Stimulated activated CD8-positive, alpha-beta memory T cell treated with anti-CD3 and anti-CD28 coated beads, Interleukin-15, amount 100 ng/mL, for 48 hours (primary cell): ENCODE measurements at regions not wholly inside any gene's neighbourhood (a gene's known extent, or its start where the extent isn't known, plus 50 kb on each side); places are given as distances from the start of the nearest gene placed in this dataset.

Experiments used
- DNase-seq, 2 donors: peaks; one replicate each; pipeline ENCODE4 v3.0.0-alpha.2; 2020; ENCODE audit warnings: low read depth in 2 of 2

DNA sequence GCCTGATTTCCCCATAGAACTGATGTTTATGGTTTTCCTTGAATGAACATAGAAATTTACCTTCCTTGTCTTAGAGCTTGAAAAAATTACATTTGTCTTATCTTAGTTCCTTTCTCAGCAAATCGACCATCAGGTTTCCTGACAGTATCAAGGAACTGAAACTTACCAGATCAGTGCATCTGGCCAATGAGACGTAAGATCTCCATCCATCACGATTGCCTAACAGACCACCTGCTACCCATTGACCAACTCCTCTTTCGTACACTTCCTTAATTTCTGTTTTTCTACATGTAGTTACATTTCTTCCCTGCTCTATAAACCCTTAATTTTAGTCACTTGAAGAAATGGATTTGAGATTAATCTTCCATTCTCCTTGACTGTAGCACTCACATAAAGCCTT lies 57.4 kb upstream of the TMPRSS15 start:
- no peak for DNase-seq

DNA sequence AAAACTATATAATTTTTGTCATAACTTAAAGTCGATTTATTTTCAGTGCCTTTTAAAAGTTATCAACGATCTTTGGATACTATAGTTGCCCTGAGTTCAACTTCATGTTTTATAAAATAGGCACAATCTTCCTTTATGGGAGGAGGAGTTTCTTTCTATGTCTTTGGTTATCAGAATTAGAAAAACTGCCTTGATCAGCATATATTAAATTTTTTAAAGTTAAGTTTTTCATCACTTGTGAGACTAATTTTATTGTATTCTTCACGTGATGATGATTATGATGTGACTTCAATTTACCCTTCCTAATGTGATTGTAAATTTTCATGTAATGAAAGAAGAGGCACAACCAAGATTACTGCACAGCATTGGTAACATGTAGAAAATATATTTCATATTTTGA lies 58.2 kb upstream of the TMPRSS15 start:
- DNase-seq, result no peak

GRCh38 chr21:18467715-18468114 lies 64.1 kb upstream of the TMPRSS15 start:
- DNase-seq, result no peak

- DNase-seq, result no peak
These were observed 65.2 kb upstream of the TMPRSS15 start for GRCh38 chr21:18468790-18469189.

DNA sequence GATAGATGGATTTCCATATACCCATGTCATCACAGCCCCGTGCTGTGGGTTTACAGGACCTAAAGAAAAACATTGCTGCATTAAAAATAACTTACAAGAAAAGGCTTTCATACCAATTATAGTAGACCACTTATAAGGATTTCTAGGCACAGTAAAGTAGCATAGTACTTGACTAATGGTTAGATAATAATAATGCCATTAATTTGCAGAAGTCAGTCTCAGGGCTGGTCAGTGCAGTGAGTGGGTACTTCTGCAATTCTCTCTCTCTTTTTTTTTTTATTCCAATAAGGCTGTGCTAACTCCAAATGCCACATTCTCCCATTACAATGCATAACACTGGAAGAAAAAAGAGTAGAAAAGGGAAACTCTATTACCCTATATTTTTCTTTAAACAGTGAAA lies 73.1 kb upstream of the TMPRSS15 start:
- no peak for DNase-seq

DNA sequence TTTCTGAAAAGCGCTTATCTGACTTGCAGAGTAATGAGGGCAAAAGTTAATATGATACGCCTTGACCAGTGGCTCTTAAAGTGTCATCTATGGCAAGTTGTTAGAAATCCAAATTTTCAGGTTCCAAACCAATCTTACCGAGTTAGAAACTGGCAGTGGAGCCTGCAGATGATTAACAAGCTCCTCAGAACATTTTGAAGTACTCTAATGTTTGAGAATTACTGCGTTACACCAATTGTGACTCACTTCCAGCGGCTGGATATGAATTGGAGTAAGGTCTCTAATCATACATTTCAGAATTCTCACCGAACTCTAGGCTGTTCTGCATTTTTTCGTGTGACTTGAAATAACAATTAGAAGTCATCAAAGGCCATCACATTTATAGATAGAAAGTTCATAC lies 73.5 kb upstream of the TMPRSS15 start:
- DNase-seq, result no peak

DNA sequence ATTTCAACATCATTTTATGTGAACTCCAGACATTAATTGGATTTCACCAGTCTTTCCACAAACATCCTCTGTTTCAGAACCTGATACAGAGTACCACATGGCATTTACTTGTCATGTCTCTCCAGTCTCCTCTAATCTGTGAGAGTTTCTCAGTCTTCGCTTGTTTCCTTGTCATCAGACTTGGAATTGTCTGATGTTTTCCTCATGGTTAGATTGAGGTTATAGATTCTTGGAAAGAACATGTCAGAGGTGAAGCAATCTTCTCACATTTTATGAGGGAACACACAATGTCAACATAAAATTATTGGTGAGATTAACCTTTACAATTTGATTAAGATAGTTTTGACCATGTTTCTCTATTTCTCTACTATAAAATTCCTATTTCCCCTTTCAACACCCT lies 74.9 kb upstream of the TMPRSS15 start:
- DNase-seq, result no peak

GRCh38 chr21:18488252-18488651 lies 84.7 kb upstream of the TMPRSS15 start:
- DNase-seq, result no peak

GRCh38 chr21:18493422-18493821 lies 89.8 kb upstream of the TMPRSS15 start:
- no peak for DNase-seq

DNA sequence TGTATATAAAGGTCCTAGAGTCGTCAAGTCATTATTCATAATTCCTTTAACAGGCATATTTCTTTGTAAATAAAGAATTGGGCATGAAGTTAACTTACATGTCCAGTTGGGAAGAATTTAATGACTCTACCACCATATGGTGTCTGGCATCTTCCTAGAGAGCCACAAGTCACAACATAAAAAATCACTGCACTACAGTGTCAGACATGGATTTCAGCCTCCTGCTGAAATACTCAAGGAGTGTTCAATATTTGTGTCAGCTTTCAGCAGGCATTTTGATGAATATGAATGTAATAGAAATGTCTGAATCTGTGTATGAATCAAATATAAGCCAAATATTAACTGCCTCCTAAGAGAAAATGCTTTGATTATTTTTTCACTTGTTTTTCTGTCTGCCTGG lies 91.9 kb upstream of the TMPRSS15 start:
- DNase-seq, result no peak

- no peak for DNase-seq
These were observed 94.8 kb upstream of the TMPRSS15 start for GRCh38 chr21:18498431-18498830.

DNA sequence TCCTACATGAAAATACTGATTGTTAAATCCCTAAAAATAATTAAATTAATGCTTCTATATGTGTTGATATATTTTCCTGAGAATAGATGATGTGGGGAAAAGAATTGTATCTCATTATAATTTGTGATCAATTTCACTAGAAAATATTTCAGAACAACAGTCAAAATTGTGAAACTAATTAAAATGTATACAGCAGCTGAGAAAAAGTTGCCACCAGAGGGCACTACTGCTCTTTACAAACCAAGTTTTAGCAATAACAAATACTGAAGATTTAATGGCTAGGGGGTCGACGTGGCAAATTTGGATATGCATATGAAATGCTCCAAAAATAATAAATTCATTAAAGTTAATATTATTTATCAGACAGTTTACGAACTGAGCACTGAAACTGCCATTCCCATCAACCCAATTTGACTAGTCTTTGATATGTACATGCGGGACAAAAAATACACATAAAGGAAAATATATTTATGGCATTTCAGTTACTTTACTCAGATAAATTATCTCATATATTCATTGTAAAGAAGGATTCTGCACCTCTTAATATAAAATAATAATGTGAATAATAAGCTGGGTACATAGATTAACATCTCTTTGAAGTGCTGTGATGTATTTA lies 96.3 kb upstream of the TMPRSS15 start:
- DNase-seq, result peak in 1 of 2 donors; percentile 0

GRCh38 chr21:18518054-18518481 lies 114.5 kb upstream of the TMPRSS15 start:
- no peak for DNase-seq

DNA sequence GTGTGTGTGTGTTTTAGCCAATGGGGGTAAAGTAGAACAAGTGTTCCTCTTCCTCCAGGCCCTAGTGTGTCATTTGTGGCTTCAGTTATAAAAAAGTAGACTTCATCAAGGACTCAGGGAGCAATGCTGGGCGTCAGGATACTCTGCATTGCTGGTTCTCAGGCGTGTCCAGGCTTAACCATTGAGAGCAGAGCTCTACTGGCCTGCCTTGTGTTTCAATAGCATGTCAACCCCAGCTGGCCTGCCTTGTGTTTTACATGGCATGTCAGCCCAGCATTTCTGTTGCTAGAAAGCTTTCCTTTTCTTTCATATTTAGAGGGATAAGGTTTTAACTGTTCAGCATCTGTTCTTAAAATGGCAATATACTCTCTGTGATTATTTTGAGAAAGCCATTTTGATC lies 117.6 kb upstream of the TMPRSS15 start:
- no peak for DNase-seq

DNA sequence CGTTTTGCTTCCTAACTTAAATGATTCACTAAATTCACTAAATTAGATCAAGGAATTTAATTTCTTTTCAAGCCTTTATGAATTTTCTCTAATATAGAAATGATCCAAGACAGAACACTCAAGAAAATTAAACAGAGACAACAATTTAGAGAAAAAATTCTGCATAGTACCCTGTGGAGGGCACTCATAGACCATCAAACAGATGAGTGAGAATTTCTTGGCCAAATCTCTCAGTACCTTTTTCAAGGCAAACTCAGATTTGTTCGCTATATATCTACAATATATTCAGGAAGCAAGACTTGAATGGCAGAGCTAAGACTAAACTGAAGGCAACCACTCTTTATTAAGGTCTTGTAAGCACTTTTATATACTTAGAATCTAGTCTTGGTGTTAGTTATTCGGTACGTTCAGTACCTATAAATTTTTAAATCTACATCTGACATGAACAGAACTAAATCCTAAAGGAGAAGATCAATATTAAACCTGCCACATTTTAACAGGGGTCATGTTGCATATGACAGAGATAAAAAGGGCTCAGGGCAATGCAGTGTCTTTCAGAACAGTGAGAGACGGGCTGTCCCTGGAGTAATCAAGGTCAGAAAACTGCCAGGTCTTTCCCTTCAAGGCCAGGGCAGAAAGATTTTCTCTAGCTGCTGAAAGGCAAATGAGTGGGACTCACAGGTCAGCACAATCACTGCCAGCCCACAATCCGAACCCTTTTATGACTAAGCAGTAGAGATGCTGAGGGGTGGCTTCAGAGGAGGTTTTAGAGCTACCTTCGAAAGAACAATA lies 118.8 kb upstream of the TMPRSS15 start:
- DNase-seq, result no peak

- no peak for DNase-seq
These were observed 120.7 kb upstream of the TMPRSS15 start for GRCh38 chr21:18524097-18524880.

DNA sequence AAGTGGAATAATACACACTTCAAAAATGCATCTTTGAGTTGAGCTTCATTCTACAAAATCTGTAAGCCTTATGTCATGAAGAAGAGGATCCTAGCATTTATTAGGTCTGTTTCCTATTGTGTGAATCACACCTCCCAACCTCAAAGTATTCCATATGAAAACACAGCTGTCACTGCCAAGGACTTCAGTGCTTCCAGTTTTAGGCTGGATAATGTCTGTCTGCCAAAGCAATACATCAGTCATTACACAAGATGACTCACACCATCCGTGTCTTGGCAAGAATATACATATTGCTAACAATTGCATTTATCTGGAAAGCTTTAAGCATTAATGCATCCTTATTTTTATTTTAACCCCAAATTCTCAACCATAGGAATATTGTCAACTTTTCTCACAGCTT lies 125.7 kb upstream of the TMPRSS15 start:
- no peak for DNase-seq

- no peak for DNase-seq
These were observed 138.5 kb upstream of the TMPRSS15 start for GRCh38 chr21:18542081-18542480.

- DNase-seq, result no peak
These were observed 142.3 kb upstream of the TMPRSS15 start for GRCh38 chr21:18545908-18546307.

GRCh38 chr21:18547347-18547746 lies 143.8 kb upstream of the TMPRSS15 start:
- DNase-seq, result no peak

DNA sequence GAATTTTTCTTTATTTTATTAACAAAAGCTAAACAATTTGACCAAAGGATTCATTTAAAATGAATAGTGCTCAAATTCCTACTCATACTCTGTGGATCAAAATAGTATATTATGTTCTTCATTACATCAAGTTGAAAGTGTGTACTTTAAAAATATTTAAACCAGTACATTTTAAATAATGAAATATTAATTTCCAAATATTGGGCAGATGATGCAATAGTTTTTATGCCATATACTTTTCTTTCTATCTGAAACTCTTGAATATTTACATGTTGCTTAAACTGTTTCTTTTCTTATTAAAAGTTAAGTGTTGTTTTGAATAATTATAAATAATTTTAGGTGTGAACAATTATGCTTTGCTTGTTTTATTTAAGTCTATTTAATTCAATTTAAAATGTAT lies 144.7 kb upstream of the TMPRSS15 start:
- DNase-seq, result no peak

- DNase-seq, result no peak
These were observed 145.8 kb upstream of the TMPRSS15 start for GRCh38 chr21:18549214-18549905.
